Keratinocyte (primary cell): ENCODE measurements at regions not wholly inside any gene's neighbourhood (a gene's known extent, or its start where the extent isn't known, plus 50 kb on each side); places are given as distances from the start of the nearest gene placed in this dataset.

ENCODE experiments used
- DNase-seq: peaks from one replicate; pipeline ENCODE4 v3.0.0-alpha.2; 2011; ENCODE audit warnings: low read depth, missing footprints, low spot score
- FAIRE-seq: peaks from 2 replicates; lab custom pipeline; 2011; peaks lifted over from hg19 to GRCh38; lab: Jason Lieb, UNC
- H2AFZ ChIP-seq: 2 replicates; pipeline ENCODE4 v1.6.0; 2012; ENCODE audit warnings: low read length, control low read depth, inconsistent platforms; ENCODE audit not compliant: control insufficient read depth
- H3K27ac ChIP-seq: 2 replicates; pipeline ENCODE4 v1.5.1; 2011; ENCODE audit warnings: low read length; ENCODE audit not compliant: control insufficient read depth, insufficient read depth
- H3K27me3 ChIP-seq: 3 replicates; pipeline ENCODE4 v1.6.0; 2011; ENCODE audit warnings: low read length; ENCODE audit not compliant: control insufficient read depth, insufficient read depth; ENCODE audit errors: extremely low read depth
- H3K36me3 ChIP-seq, 2 experiments: 2 replicates in 1 of 2; 3 replicates in 1 of 2; pipeline ENCODE4 v1.5.1; 2011; ENCODE audit warnings: low read length in 2 of 2, mild to moderate bottlenecking in 1 of 2; ENCODE audit not compliant: control insufficient read depth in 2 of 2, insufficient read depth in 2 of 2; ENCODE audit errors: extremely low read depth in 1 of 2
- H3K4me1 ChIP-seq: 3 replicates; pipeline ENCODE4 v1.5.1; 2011; ENCODE audit warnings: low read length; ENCODE audit not compliant: control insufficient read depth, insufficient read depth; ENCODE audit errors: extremely low read depth
- H3K4me2 ChIP-seq: 3 replicates; pipeline ENCODE4 v1.6.0; 2011; ENCODE audit warnings: low read depth, low read length; ENCODE audit not compliant: control insufficient read depth, insufficient read depth; ENCODE audit errors: extremely low read depth
- H3K4me3 ChIP-seq, 3 experiments: fragments of 200-600 bp in 1 of 3; sonication (generic) in 1 of 3; 2 replicates in 2 of 3; 3 replicates in 1 of 3; pipeline ENCODE4 v1.5.1; 2011 to 2016; ENCODE audit warnings: low read length in 3 of 3, mild to moderate bottlenecking in 3 of 3, control low read depth in 2 of 3, inconsistent platforms in 1 of 3, low read depth in 1 of 3, mixed read lengths in 1 of 3, mixed run types in 1 of 3, moderate library complexity in 1 of 3; ENCODE audit not compliant: control insufficient read depth in 2 of 3, insufficient read depth in 2 of 3; ENCODE audit errors: extremely low read depth in 1 of 3
- H3K79me2 ChIP-seq: 2 replicates; pipeline ENCODE4 v1.6.0; 2012; ENCODE audit warnings: low read length; ENCODE audit not compliant: control insufficient read depth, insufficient read depth
- H3K9ac ChIP-seq: 3 replicates; pipeline ENCODE4 v1.6.0; 2011; ENCODE audit warnings: low read length; ENCODE audit not compliant: control insufficient read depth, insufficient read depth; ENCODE audit errors: extremely low read depth
- H3K9me1 ChIP-seq: 3 replicates; pipeline ENCODE4 v1.6.0; 2011; ENCODE audit warnings: low read length; ENCODE audit not compliant: control insufficient read depth, insufficient read depth; ENCODE audit errors: extremely low read depth
- H3K9me3 ChIP-seq: 2 replicates; pipeline ENCODE4 v1.5.1; 2012; ENCODE audit warnings: low read depth, low read length; ENCODE audit not compliant: control insufficient read depth
- H4K20me1 ChIP-seq: 3 replicates; pipeline ENCODE4 v1.6.0; 2011; ENCODE audit warnings: low read length; ENCODE audit not compliant: control insufficient read depth, insufficient read depth; ENCODE audit errors: extremely low read depth
- EZH2 ChIP-seq: IDR thresholded peaks from one replicate; pipeline ENCODE4 v1.6.1; 2012; ENCODE audit warnings: inconsistent platforms, mild to moderate bottlenecking, low read length, moderate library complexity
- dilution Hi-C: fragments of 300-500 bp; cut with MboI; formaldehyde crosslinking; loops from one replicate; pipeline ENCODE4 v1.7.0; 2020; ENCODE audit warnings: low sequenced_read_pairs; ENCODE audit not compliant: extremely low pct_ligation_motif_present
- TF ChIP-seq, protein P1 (sequence below), 3 experiments: IDR thresholded peaks in 1 of 3; conservative IDR thresholded peaks in 1 of 3; optimal IDR thresholded peaks in 1 of 3; 2 replicates in 2 of 3; 3 replicates in 1 of 3; pipeline versions ENCODE3 to v1.5.1; 2011; ENCODE audit warnings: low read length in 3 of 3, mild to moderate bottlenecking in 3 of 3, moderate library complexity in 2 of 3, control low read depth in 1 of 3, inconsistent platforms in 1 of 3; ENCODE audit not compliant: insufficient read depth in 2 of 3; ENCODE audit errors: extremely low read depth in 1 of 3

DNA sequence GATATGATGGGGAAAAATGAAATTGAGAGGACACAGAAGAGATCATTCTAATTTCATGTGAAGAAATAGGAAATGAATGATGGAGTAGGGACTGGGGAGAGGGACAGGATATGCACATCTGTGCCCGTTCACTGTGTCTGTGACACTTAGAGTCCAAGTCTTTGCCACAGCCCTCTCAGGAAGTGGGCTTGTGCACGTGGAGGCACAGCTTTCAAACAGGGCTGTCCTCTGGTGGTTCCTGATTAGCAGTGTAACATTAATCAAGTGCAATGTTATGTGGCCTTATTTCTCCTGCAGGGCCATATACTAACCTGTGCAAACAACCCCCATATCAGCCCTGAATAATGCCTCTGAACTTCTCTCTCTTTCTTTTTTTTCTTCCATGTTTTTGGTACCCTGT is 312.2 kb upstream of the FAM98A start:
- Histone ChIP-seq H2AFZ (no peak overlapping the region), H3K9me1 (no peaks in the 10 kb centered on the region), H3K9ac (no peak overlapping the region), H3K4me2 (no peak overlapping the region), H3K36me3 (no peaks in the 10 kb centered on the region), H4K20me1 (no peaks in the 10 kb centered on the region), H3K79me2 (no peaks in the 10 kb centered on the region), H3K4me1 (no peaks in the 10 kb centered on the region), H3K27me3 (no peaks in the 10 kb centered on the region), H3K27ac (no peak overlapping the region), H3K9me3 (no peaks in the 10 kb centered on the region), H3K4me3 (no peak overlapping the region)
- dilution Hi-C loops = no loop called here
- TF ChIP-seq EZH2 = no peak
- TF ChIP-seq, protein P1, sequence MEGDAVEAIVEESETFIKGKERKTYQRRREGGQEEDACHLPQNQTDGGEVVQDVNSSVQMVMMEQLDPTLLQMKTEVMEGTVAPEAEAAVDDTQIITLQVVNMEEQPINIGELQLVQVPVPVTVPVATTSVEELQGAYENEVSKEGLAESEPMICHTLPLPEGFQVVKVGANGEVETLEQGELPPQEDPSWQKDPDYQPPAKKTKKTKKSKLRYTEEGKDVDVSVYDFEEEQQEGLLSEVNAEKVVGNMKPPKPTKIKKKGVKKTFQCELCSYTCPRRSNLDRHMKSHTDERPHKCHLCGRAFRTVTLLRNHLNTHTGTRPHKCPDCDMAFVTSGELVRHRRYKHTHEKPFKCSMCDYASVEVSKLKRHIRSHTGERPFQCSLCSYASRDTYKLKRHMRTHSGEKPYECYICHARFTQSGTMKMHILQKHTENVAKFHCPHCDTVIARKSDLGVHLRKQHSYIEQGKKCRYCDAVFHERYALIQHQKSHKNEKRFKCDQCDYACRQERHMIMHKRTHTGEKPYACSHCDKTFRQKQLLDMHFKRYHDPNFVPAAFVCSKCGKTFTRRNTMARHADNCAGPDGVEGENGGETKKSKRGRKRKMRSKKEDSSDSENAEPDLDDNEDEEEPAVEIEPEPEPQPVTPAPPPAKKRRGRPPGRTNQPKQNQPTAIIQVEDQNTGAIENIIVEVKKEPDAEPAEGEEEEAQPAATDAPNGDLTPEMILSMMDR (optimal IDR thresholded peaks at IDR 0.05 in 1 of 3, IDR thresholded peaks at IDR 0.05 in 1 of 3, conservative IDR thresholded peaks at IDR 0.05 in 1 of 3; ENCODE audit: extremely low read depth in 1 of 3, insufficient read depth in 2 of 3, low read length in 3 of 3) = no peak
- DNase-seq = no peak
- no peak for FAIRE-seq

DNA sequence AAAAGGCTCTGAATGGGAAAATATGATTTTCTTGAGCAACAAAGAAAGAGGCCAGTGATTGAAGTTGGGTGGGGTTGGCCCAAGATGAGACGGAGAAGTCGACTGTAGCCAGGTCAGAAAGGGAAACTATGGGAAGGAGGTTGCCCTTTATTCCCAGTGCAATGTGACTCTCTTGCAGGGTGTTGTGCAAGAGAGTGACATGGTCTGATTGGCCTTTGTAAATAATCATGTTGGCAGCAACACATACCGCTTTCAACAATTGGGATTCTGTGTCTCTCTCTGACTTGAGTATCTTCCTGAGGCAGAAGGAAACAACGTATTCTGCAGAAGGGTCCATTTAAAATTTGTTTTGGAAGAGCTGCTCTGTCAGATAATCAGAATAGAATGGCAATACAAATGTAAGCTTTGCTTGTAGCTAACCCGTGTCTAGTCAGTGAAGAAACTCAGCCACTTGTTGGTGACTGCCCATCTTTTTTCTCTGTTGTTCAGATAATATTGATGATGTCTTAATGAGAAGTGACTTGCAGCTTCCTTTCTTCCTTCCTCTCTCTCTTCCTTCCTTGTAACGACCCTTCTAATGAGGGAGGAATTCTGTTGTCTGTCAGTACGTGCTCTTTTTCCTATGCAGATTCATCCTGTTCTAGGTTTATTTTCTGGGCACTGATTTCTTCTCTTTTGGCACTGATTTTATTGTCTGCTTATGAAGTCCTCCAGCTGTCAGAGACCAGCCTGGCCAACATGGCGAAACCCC is 311.0 kb upstream of the FAM98A start:
- H3K36me3 ChIP-seq = no peaks in the 10 kb centered on the region
- DNase-seq = no peak
- H3K27me3 ChIP-seq = no peaks in the 10 kb centered on the region
- H3K4me3 ChIP-seq = no peak overlapping the region
- no peak overlapping the region for H3K27ac ChIP-seq
- no peak overlapping the region for H3K9ac ChIP-seq
- H3K79me2 ChIP-seq = no peaks in the 10 kb centered on the region
- dilution Hi-C loops = no loop called here
- no peaks in the 10 kb centered on the region for H3K9me3 ChIP-seq
- no peaks in the 10 kb centered on the region for H4K20me1 ChIP-seq
- H3K9me1 ChIP-seq = no peaks in the 10 kb centered on the region
- no peak overlapping the region for H2AFZ ChIP-seq
- no peaks in the 10 kb centered on the region for H3K4me1 ChIP-seq
- no peak overlapping the region for H3K4me2 ChIP-seq
- no peak for TF ChIP-seq EZH2
- TF ChIP-seq, protein P1 (optimal IDR thresholded peaks at IDR 0.05 in 1 of 3, IDR thresholded peaks at IDR 0.05 in 1 of 3, conservative IDR thresholded peaks at IDR 0.05 in 1 of 3; ENCODE audit: extremely low read depth in 1 of 3, insufficient read depth in 2 of 3, low read length in 3 of 3) = no peak
- no peak for FAIRE-seq
